ENCODE measurements at regions not wholly inside any gene's neighbourhood (a gene's known extent, or its start where the extent isn't known, plus 50 kb on each side); places are given as distances from the start of the nearest gene placed in this dataset.

DNA sequence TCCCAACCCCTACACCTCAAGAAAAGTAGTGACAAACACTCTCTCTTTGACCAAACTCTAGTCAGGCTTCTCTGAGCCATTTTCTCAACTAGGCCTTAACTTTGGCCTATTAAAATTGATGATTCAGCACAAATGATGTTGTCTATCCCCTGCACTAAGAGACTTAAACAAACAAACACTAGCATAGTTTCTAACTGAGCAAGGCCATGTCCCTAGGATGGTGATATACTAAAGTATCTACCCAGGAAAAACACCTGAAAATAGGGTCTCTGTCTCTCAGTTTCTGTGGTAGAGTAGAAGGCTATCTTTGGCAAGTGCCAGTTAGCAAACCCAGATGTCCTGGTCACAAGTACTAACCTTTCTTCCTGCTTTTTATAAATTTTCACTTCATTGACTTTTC lies 219.7 kb upstream of the ANO3 start:
- DNase-seq: no peak

DNA sequence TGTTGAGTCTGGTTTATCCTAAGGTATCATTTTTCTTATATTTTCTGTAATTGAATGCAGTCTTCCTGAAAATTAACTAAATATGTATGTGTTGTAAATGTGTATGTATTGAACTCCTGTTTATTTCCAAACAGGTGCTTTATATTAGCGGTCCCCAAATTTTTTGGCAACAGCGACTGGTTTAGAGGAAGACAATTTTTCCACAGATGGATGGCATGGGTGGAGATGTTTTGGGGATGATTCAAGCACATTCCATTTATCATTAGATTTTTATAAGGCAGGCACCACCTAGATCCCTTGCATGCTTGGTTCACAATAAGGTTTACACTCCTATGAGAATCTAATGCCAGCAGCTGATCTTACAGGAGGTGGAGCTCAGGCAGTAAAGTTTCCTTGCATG lies 210.5 kb upstream of the ANO3 start:
- no peak for DNase-seq

DNA sequence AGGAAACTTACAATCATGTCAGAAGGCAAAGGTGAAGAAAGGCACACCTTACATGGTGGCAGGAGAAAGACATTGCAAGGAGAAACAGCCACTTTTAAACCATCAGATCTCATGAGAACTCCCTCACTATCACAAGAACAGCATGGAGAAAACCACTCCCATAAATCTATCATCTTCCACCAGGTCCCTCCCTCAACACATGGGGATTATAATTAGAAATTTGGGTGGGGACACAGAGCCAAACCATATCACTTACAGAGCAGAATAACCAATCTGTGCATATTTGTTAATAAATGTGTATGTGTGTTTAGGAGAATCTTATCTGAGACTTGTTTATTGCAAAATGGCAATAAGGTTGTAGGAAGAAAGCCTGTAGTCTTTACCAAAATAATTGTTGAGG lies 205.2 kb upstream of the ANO3 start:
- no peak for DNase-seq

DNA sequence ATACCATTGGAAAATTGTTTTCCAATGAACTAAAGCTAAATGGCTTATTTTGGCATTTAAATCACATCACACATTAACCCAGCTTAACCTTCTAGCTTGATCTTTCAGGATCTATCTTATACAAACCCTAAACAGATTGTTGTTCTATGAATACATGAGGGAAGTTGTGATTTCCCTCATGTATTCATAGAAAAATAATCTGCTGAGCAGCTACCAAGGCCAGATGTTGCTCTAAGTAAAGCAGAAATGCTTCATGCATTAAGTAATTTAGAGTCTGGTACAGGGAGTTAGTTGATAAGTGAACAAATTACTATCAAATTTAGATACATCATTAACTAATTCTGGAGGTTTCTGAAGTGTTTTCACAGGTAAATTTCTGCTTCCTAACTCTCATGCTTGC lies 204.6 kb upstream of the ANO3 start:
- DNase-seq: no peak

DNA sequence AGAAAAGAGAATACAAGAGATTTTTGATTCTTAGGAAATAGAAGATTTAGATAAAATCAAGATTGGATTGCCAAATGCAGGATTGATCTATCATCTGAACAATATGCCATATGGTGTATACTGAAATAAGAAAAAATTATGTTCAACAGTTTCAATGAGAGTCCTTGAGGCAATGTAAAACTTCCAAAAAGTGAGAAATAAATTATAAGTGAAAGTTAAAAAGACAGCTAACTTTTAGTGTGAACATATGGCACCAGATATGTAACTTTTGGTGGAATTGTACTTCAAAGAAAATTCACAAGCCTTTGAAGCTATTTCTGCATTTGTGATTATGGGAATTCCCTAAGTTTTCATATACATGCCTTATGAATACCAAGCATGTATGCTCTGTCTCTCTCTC lies 200.5 kb upstream of the ANO3 start:
- DNase-seq: no peak

DNA sequence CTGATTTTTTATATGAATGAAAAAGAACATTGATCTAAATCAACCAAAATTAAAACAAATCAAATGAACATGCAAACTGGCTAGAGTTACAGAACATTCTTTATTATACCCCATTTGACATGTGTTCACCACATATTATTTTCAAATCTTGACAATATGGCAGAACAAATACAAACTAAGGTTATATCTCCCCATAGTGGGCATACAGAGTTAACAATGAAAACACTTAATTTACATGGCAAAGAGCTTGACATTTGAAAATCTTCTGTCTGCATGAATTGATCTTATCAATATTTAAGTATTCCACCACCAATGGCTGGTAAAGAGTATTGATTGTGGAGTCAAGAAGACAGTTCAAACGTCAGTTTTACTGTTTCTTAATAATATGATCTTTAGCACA lies 197.9 kb upstream of the ANO3 start:
- DNase-seq: no peak

DNA sequence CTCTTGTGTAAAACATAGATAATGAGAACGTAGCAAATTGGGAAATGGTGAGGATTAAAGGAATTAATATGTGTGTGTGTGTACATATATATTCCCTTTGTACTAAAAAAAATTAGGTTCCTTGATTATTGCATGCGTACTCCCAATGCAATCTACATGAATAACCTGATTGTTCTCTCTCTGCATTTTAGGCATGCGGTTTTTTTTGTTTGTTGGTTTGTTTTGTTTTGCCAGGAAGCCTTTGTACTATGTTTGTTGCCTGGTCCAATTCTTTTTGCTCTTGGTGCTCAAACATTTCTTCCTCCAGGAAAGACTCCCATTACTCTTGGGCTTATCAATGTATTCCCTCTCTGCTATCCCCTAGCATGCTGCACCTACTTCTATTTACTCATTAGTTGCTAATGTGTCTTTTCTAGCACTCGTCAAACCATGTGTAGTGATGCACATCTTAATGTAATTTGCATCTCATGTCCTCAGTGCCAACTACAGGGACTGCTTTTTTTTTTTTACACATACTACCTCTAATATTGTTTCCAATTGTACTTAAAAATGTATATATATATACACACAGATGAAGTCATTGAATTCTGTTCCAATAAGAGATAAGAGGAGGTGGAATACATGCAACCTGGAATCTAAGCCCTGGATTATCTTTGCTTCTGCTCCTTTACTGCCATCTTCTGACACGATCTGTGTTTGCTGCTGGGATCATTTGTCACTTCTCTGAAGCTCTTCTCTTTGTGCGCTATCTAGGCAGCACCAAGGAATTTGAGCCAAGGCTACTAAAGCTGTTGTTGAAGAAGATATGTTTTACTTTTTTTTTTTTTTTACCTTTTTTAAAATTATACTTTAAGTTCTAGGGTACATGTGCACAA lies 197.2 kb upstream of the ANO3 start:
- no peak for DNase-seq

DNA sequence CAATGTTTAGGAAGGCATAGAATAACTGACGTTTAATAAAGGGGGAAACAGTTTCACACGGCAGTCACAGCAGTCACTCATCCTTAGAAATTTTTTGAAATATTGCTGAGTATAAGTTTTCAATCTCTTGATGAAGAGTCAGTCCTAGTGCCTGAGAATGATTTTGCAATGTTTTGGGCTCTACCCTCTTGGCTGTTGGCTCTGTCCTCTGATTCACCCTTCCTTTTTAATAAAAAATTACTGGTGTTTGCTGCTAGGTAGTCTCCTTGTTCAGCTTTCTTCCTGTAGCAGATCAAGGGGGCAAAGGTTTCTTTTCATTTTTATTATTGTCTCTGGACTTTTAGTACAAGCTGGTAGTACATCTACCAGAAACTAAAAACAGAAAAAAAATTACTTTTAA lies 194.3 kb upstream of the ANO3 start:
- no peak for DNase-seq

DNA sequence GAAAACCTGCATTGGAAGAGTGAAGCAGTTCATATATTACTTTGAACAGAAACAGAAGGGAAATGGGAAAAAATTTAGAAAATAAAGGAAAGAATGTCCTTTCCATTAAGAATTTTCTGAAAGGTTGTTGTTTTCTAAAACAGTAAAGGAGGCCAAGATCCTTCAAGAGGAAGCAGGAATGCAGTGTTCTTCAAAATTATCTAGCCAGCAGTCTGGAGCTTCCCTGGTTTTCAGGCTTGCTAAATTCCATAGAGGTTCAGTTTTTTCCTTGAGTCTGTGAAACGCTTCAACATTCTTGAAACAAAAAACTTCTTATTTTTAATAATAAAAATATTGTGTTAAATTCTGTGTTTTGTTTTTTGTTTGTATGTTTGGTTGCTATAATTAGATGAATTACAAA lies 189.0 kb upstream of the ANO3 start:
- no peak for DNase-seq

DNA sequence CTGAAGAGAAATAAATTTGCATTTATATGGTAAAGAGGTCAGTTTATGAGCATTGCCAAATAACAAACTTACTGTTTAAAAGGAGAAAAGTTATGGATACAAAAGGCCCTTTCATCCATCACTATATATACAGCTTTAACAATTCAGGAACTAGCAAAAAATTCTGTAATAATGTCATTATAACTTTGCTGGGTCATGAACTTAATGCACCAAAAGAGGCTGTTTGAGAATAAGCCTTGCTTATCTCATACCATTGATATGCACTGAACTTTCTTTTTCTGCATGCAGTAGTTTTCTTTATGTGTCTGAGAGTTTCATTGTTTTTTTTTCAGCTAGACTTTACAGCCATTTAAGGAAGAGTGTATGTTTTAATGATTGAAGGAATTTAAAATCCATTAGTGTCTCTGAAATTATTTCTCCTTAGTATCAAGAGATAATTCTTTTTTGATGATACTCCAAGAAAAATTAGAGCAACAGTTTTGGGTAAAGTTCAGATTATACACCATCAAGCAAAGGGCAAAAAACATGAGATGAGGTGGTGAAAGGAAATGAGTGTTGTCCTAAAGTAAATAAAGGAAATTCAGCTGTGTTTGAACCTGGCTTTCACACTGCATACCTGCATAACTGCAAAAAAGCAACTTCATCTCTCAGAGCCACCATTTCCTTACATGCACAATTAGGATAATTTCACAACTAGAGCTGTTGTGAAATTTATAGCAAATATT lies 188.2 kb upstream of the ANO3 start:
- no peak for DNase-seq

DNA sequence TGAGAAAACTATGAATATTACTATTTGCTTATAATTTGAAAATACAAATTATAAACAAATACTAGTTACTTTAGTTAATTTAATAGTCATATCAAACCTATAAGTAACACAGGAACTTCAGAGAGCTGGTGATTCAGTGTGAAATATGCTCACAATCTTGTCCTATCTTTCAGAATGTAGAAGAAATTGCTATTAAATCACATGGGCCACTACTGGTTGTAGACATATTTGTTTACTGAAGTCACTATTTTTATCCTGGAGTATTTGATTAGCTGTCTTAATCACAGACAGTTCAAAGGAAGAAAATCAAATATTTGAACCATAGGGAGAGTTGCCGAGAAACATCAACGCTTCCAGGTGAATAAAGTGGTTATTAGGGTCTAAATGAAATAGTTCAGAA lies 187.6 kb upstream of the ANO3 start:
- DNase-seq: no peak

DNA sequence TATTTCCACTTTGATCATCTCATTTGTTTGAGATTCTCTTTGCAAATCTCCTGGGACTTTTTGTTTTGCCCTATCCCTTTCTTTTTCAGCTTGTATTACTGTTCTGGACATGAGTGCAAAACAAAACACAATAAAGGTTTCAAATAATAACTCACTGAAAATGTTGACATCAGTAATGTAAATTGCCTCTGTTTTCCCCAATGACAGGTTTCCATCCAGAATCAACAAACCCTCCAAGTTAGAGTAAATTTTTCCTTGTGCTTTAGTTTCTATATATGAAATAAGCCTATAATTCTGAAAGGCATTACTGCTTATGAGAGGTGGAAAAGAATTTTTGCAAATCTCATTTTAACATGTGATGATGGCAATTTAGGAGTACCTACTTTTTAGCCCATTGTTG lies 187.0 kb upstream of the ANO3 start:
- DNase-seq: no peak

DNA sequence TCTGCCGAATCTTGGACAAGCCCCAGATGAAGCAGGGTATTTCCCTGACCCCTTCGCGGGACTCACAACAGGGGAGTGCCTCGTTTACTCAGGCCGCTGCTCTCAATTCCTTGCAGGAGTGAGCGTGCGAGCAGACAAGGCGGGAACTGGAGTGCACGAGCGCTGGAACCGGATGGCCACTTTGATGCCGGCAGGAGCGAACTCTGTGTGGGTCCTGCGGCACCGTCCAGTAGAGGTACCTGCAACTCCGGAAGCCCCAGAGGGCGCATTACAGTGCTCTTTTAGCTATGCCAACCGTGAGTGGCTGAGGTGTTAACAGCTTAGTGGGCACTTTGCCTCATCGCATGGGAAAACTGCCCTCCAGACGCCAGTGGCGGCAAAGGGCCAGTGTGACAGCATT lies 182.3 kb upstream of the ANO3 start:
- DNase-seq: no peak

DNA sequence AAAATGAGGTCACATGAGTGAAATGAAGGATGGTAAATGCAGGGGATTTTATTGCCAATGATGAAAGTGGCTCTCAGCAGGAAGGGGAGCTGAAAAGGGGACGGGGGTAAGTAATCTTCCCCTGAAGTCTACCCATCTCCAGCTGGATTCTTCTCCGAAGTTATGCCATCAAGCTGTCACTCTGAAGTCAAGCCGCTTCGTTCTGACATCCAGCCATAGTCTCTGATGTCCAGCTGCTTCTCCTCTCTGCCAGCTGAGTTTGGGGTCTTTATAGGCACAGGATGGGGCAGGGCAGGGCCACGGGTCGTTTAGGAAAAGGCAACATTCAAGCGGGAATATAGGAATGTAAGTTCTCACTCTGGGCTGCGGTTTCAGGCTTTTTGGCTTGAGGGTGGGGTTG lies 181.9 kb upstream of the ANO3 start:
- no peak for DNase-seq

DNA sequence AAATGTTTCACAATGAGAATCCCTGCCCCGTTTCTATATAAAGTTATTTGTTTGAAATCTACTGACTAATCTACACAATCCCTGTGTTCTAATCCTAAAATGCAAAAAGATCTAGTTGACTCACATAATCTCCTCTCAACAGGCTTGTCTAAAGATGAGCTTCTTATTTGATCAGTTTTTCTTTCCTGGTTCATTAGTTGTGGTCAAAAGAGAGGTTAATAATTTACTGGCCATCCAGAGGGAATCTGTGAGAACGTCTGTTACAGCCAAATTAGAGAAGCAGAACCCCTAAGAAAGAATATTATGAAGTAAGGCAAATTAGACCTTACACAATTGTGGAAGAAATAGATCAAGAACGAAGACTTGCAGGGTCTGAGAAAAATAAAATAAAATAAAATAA lies 173.7 kb upstream of the ANO3 start:
- no peak for DNase-seq

DNA sequence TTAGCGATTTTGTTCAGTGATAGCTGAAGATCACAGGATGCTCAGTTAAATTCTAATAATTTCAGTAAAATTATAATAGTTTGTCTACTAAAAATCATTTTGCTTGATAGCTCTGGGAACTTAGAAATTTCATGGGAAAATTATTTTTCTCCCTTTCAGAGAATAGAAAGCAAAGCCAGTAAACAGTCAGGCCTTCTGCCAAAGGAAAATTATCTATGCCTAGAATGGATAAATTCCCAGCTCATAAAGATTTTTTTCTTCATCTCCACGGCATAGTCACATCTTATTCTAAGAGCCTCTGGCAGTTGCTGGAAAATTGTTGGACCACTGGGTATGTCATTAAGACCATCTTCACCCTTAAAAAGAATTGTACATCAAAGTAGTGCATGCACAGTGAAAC lies 169.6 kb upstream of the ANO3 start:
- no peak for DNase-seq

DNA sequence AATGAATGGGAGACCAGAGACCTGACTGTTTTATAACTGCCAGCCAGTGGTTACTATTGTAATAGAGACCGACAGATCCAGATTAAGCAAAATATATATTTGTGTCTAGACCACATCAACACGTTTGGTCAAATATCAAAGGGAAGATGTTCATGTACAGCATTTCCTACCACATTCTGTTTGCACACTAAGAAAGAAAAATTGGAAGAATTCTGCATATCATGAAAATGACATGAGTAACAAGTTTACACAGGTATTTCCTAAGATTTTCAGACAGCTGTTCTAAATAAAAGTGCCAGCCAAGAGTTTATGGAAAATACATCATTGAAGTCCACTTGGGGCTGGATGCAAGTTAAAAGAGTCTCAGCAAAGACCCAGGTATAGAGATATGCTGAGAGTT lies 145.5 kb upstream of the ANO3 start:
- no peak for DNase-seq

DNA sequence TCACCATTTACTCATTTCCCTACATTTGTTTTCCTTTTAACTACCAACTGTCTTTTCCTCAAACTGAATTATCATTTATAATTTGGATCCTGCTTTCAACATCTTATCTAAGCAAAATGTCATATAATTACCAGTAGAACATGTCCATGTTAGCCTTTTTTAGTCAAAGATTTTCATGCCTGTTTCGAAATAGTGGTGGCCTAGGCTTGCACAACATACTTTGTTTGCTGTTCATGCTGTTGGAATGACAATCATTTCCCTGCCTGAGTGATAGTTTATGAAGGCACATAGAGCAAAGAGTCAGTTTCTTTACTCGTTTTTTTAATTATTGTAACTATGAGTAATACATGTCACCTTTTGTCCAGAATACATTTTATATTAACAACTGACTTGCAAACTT lies 144.3 kb upstream of the ANO3 start:
- no peak for DNase-seq

DNA sequence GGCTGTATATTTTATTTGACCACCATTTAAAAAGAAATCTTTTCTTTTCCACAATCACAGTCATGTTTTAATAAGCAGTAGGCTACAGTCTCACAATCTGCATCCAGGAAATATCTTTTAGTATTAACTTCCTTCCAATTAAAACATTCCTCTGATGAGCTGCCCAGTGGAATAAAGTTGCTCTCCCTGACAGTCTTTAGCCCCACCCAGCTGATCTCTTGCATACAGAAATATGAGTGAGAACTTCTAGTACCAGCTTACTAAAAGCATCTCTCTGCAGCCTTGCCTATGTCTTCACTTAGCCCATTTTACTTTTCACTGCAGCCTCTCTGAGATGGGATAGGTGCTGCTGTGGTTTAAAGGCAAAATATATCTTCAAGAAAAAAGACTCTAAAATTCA lies 143.4 kb upstream of the ANO3 start:
- DNase-seq: no peak

DNA sequence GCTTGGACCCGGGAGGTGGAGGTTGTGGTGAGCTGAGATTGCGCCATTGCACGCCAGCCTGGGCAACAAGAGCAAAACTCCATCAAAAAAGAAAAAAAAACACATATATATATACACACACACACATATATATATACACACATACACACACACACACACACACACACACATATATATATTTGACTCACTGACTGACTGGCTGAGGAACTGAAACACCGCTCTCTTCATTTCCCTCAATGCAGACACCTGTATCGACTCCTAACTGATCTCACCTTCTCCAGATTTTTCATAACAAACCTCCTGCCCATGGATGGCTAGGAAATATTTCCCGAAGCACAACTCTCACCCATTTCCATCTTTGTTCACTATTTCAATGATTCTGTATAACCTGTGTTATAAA lies 140.7 kb upstream of the ANO3 start:
- DNase-seq: no peak

DNA sequence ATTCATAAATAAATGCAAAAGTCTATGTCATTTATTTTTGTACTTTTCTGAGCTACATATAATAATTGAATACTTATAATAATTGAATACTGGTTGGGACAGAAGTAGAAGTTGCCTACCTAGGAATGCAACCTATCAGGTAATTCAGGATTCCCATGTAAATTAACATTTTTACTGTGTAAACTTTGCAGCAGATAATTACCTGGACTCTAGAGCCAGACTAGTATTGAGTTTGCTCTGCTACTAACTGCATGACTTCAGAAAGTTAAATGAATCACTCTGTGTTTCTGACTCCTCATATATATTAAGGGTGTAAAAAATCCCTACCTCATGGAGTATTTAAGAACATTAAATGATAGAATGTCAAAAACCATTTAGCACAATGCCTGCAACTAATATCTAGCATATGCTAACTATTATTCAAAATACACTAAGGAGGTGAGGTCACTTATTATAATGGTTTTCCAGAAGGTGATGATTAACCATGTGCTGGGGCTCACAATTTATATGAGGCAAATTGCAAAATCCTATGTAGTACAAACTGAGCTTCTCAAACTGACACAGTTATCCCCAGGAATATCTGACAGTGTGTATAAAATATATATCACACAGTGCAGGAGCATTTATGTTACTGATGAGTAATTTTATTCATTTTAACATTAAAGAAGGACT lies 138.1 kb upstream of the ANO3 start:
- no peak for DNase-seq

DNA sequence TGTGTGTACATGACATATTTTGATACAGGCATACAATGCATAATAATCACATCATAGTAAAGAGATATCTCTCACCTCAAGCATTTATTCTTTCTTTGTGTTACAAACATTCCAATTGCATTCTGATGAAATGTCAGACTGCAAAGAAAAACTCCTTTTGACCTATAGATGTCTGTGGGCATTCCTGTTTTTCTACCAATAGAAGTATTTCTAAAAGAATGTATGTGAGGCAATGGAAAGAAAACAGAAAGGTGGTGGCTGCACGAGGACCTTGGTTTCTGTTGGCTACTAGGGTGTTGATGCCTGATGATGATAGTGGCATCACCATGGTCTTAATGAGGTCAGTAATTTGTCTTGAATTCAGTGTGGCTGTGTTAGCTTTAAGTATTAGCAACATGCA lies 137.0 kb upstream of the ANO3 start:
- no peak for DNase-seq

DNA sequence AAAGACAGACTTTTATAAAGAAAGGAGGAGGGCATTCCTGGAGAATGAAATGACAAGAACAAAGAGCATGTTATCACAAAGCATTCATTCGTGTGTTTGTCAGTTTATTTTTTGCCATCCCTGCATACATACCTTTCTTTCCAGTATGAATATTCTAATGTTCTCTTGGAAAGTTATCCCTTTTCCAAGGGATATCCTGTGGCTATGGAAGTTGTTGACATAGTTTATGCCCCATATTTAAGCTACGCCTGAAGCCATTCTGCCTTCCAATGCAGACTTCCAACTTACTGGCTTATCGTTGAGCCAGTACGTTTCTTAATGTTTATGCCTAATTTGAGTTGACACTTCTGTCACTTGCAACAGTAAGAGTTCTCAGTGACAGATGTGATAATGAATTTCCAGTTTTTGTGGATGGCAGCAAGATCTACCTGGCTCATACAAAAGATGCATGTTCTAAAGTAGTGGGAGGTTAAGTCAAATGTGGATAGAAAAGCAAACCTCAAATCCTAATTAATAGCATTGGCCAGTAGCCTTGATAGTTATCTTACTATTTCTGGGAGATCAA lies 133.3 kb upstream of the ANO3 start:
- DNase-seq: no peak
